Upper lobe of left lung (tissue), 4 donors: ENCODE measurements at regions not wholly inside any gene's neighbourhood (a gene's known extent, or its start where the extent isn't known, plus 50 kb on each side); places are given as distances from the start of the nearest gene placed in this dataset.

Experiments used
- CTCF ChIP-seq, 6 experiments: fragments of 450-650 bp in 4 of 6; fragments of 200-600 bp in 2 of 6; sonication (generic) in 2 of 6; IDR thresholded peaks; one replicate each; pipeline ENCODE4 v1.5.1; 2016 to 2019; ENCODE audit warnings: antibody characterized with exemption in 6 of 6
- POLR2A ChIP-seq, 4 donors: fragments of 450-650 bp; IDR thresholded peaks; one replicate each; pipeline ENCODE4 v1.5.1; 2016 to 2017; ENCODE audit warnings: antibody characterized with exemption in 4 of 4, mild to moderate bottlenecking in 2 of 4

- TF ChIP-seq CTCF (IDR thresholded peaks at IDR 0.05) (no peak), POLR2A (IDR thresholded peaks at IDR 0.05) (no peak)
These were observed 105.3 kb downstream of the AASDH start for GRCh38 chr4:56282004-56282403.
